ENCODE measurements at regions not wholly inside any gene's neighbourhood (a gene's known extent, or its start where the extent isn't known, plus 50 kb on each side); places are given as distances from the start of the nearest gene placed in this dataset.
A peak's percentile ranks its signal among the peaks of the same experiment; 100 is the strongest.

- no peak for DNase-seq (ENCODE audit: low read depth in 2 of 2)
Observed at GRCh38 chr10:78318305-78318704, 284.6 kb downstream of the RPS24 start.

GRCh38 chr10:78319371-78319770 lies 285.7 kb downstream of the RPS24 start:
- no peak for DNase-seq (ENCODE audit: low read depth in 2 of 2)

GRCh38 chr10:78319841-78320240 lies 286.2 kb downstream of the RPS24 start:
- DNase-seq (ENCODE audit: low read depth in 2 of 2): no peak

GRCh38 chr10:78320506-78320905 lies 286.8 kb downstream of the RPS24 start:
- DNase-seq (ENCODE audit: low read depth in 2 of 2): no peak

GRCh38 chr10:78321000-78321399 lies 287.3 kb downstream of the RPS24 start:
- DNase-seq (ENCODE audit: low read depth in 2 of 2): no peak

- DNase-seq (ENCODE audit: low read depth in 2 of 2): no peak
Observed at GRCh38 chr10:78321500-78321899, 287.8 kb downstream of the RPS24 start.

GRCh38 chr10:78326372-78326771 lies 292.7 kb downstream of the RPS24 start:
- DNase-seq (ENCODE audit: low read depth in 2 of 2): no peak

GRCh38 chr10:78327778-78328591 lies 294.3 kb downstream of the RPS24 start:
- no peak for DNase-seq (ENCODE audit: low read depth in 2 of 2)

GRCh38 chr10:78328592-78329404 lies 295.1 kb downstream of the RPS24 start:
- no peak for DNase-seq (ENCODE audit: low read depth in 2 of 2)

- no peak for DNase-seq (ENCODE audit: low read depth in 2 of 2)
Observed at GRCh38 chr10:78330884-78331283, 297.2 kb downstream of the RPS24 start.

- no peak for DNase-seq (ENCODE audit: low read depth in 2 of 2)
Observed at GRCh38 chr10:78331391-78331922, 297.8 kb downstream of the RPS24 start.

GRCh38 chr10:78332012-78332411 lies 298.3 kb downstream of the RPS24 start:
- no peak for DNase-seq (ENCODE audit: low read depth in 2 of 2)

- DNase-seq (ENCODE audit: low read depth in 2 of 2): no peak
Observed at GRCh38 chr10:78332657-78333056, 299.0 kb downstream of the RPS24 start.

GRCh38 chr10:78333362-78334143 lies 299.9 kb downstream of the RPS24 start:
- DNase-seq (ENCODE audit: low read depth in 2 of 2): no peak

GRCh38 chr10:78335371-78335690 lies 301.7 kb downstream of the RPS24 start:
- DNase-seq (ENCODE audit: low read depth in 2 of 2): no peak

- DNase-seq (ENCODE audit: low read depth in 2 of 2): no peak
Observed at GRCh38 chr10:78335691-78336401, 302.2 kb downstream of the RPS24 start.

GRCh38 chr10:78336402-78336791 lies 302.7 kb downstream of the RPS24 start:
- DNase-seq (ENCODE audit: low read depth in 2 of 2): peak in 1 of 2 experiments; percentile 50

GRCh38 chr10:78337016-78337415 lies 303.4 kb downstream of the RPS24 start:
- no peak for DNase-seq (ENCODE audit: low read depth in 2 of 2)

- no peak for DNase-seq (ENCODE audit: low read depth in 2 of 2)
Observed at GRCh38 chr10:78337646-78338391, 304.2 kb downstream of the RPS24 start.

- DNase-seq (ENCODE audit: low read depth in 2 of 2): no peak
Observed at GRCh38 chr10:78338717-78339116, 305.1 kb downstream of the RPS24 start.

- DNase-seq (ENCODE audit: low read depth in 2 of 2): no peak
Observed at GRCh38 chr10:78339251-78339650, 305.6 kb downstream of the RPS24 start.

Data from fibroblast of skin of left quadriceps (primary cell).